GM04503 (cell line): ENCODE measurements at regions not wholly inside any gene's neighbourhood (a gene's known extent, or its start where the extent isn't known, plus 50 kb on each side); places are given as distances from the start of the nearest gene placed in this dataset.

Source experiments
- DNase-seq: peaks from one replicate; pipeline ENCODE4 v3.0.0-alpha.2; 2012; ENCODE audit warnings: low read depth

GRCh38 chr19:46944918-46945628 lies 74.6 kb upstream of the NPAS1 start:
- no peak for DNase-seq

GRCh38 chr19:46945694-46946489 lies 73.7 kb upstream of the NPAS1 start:
- DNase-seq: no peak

DNA sequence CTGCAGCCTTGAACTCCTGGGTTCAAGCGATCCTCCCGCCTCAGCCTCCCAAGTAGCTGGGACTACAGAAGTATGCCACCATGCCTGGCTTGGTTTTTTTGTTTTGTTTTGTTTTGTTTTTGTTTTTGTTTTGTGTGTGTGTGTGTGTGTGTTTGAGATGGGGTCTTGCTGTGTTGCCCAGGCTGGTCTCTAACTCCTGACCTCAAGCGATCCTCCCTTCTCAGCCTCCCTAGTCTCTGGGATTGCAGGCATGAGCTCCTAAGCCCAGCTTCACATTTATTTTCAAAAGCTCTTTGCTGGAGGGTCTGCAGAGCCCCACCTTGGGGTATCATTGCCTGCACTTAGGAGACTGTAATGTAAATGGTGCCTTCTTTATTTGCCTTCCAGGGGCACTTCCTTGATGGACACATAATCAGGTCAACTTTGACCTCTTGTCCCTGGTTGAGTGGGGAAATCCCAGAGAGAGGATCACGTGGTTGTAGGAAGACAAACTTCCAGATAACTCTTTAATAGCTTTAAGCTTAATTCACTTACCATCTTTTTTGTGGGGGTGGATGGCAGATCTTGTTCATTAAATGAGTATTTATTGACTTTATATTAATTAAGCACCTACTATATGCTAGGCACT lies 72.9 kb upstream of the NPAS1 start:
- DNase-seq: no peak

GRCh38 chr19:46947866-46948265 lies 71.8 kb upstream of the NPAS1 start:
- no peak for DNase-seq

DNA sequence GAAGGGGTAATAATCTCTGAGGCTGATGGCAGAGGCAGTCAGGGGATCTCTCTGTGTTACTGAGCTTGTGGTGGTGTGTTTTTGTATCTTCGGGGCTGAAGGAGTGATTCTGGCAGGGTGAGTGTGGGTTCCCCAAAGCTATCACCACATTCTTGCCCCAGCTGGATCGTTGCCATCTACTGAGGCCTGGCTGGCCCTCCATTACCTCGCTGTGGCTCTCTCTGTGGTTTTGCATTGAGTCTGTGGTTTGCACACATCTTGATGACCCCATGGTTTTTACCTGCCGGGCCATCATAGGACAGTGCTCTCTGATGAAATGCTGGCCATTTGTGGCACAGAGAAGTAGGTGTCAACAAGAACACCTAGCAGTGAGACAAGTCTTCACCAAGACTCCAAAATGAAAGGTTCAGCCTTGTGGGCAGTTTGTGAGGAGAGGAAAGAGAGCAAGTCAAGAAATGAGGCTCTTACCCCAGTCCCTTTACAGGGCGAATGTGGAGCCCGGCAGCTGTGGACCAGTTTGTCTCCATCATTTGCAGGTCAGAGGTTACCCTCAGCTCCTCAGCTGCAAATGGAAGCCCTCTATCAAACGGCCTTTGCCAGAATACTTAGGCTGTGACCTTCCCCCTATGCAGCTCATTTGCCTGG lies 69.0 kb upstream of the NPAS1 start:
- DNase-seq: no peak

- no peak for DNase-seq
Observed at GRCh38 chr19:46951171-46951986, 68.3 kb upstream of the NPAS1 start.

DNA sequence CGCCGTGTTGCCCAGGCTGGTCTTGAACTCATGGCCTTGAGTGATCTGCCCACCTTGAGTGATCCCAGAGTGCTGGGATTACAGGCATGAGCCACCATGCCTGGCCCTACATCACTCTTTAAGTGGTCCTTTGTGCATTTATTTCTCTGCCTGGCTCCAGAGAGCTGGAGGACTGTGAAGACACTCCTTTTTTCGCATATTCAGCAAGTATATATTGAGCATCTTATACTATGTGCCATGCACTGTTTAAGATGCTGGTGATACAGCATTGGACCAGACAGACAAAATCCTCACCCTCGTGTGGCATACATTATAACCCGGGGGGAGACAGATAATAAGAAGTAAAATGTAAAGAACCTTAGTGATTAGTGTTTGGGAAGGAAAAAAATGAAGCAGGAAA lies 66.8 kb upstream of the NPAS1 start:
- DNase-seq: no peak

DNA sequence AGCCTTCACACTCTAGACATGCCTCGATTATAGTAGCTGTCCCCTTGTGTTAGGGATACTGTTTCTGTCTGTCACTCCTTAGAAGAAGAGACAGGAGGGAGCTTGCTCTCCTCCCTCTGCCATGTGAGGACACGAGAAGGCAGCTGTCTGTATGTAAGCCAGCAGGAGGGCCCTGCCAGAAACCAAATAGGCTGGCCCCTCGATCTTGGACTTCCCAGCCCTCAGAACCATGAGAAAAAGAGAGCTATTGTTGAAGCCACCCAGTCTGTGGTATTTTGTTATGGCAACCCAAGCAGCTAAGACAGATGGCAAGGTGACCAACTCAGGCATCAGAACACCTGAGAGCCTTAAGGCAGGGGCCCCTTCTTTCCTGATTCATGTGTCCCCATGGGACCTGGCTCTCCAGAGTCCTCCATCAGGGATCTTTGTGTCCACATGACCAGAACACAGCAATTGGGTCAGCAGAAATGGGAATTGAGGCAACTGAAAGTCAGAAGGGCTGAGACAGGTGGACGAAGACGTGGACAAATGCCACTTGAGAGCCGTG lies 65.6 kb upstream of the NPAS1 start:
- no peak for DNase-seq

DNA sequence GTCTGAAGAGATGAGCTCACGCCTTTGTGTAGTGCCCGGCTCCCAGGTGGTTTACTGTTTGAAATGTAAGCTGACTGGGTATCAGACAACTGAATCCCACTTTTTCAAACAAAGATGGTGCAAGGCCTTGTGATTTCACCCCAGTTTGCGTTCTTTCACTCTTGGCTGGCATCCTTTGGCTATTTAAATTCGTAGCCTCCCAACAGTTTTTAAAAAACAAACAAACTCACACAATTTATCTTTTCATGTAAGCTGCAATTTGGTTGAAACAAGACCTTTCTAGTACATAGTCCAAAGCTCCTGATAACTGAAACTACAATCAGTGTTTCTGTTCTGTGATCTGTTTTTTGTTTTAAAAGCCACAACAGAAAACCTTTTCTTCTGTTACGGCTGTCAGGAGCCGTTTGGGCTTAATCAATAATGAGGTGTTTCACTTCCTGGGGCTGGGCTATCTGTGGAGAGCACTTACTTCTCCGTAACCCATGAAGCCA lies 65.1 kb upstream of the NPAS1 start:
- DNase-seq: no peak

DNA sequence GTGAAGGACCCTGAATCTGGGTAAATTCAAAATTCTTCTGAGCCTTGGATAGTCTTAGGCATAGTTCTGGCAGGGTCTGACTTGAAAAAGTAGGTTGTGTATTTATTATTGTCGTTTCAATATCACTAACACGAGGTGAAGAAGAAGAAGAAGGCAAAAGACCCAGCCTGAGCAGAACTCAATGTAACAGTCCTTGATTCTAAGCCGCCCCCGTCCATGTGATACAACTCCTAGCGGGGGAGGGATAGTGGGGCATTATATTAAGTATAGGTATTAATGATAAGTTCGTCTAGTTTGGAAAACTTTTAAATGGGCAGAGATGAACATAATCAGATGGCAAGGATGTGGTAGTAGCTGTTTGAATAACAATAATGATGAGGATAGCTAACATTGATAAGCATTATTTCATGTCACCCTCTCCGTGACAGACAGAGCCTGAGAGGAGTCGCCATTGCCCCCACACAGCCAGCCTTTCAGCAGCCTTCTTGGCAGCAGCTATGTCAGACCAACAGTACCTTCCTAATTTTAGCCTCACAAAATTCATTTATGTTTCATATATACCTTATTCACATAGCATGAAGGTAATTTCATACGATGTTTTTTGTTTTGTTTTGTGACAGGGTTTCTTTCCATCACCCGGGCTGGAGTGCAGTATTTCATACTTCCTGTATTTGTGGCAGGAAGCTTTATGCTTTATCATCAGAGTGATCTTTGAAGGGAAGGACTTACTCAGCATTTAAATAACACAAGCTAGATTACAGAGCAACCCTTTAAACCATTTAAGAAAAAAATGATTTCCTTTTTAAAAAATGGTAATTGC lies 64.4 kb upstream of the NPAS1 start:
- DNase-seq: no peak

DNA sequence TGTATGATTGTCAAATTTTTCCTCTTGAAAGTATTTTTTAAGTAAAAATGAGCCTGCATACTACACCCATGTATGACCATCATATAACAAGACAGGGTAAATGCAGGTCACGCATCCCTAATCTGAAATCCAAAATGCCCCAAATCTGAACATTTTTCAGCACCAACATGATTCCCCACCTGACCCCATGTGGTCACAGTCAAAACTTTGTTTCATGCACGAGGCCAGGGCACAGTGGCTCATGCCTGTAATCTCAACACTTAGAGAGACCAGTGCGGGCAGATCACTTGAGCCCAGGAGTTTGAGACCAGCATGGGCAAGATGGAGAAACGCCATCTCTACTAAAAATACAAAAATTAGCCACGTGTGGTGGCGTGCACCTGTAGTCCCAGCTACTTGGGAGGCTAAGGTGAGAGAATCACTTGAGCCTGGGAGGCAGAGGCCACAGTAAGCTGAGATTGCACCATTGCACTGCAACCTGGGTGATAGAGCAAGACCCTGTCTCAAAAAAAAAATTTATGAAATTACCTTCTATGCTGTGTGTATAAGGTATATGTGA lies 63.7 kb upstream of the NPAS1 start:
- DNase-seq: no peak

GRCh38 chr19:46958532-46958931 lies 61.1 kb upstream of the NPAS1 start:
- DNase-seq: peak; percentile 89

DNA sequence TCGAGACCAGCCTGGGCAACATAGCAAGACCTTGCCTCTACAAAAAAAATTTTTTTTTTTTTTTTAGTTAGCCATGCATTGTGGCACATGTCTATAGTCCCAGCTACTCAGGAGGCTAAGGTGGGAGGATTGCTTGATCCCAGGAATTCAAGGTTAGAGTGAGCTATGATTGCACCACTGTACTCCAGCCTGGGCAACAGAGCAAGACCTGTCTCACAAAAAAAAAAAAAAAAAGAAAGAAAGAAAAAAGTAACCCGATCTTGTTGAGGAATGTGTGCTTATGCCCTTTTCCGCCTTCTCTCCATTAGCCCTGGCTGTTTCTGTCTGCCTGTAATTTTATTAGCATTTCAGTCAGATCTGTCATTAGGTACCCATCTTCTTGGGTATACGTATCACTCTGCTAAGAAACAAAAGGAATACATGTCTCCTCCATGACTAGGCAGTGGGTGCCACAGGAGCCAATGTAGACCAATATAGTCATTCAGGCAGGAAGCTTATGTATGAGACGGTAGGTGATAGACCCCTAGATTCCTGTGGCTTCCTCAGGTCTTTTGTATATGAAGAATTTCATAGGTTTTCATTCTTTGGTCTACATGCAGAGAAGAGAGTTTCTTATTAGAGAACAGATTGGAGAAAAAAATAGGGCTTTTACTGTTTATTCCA lies 59.6 kb upstream of the NPAS1 start:
- DNase-seq: no peak

- no peak for DNase-seq
Observed at GRCh38 chr19:46962030-46962570, 57.5 kb upstream of the NPAS1 start.

- DNase-seq: peak; percentile 98
Observed at GRCh38 chr19:46963093-46963734, 56.4 kb upstream of the NPAS1 start.

GRCh38 chr19:46967578-46968032 lies 52.0 kb upstream of the NPAS1 start:
- peak; percentile 28 for DNase-seq
